ENCODE measurements at regions not wholly inside any gene's neighbourhood (a gene's known extent, or its start where the extent isn't known, plus 50 kb on each side); places are given as distances from the start of the nearest gene placed in this dataset.

- TF ChIP-seq CTCF (conservative IDR thresholded peaks at IDR 0.05 in 1 of 2, IDR thresholded peaks at IDR 0.05 in 1 of 2; ENCODE audit: low read depth in 1 of 2, low read length in 2 of 2) (no peak), EZH2 (IDR thresholded peaks at IDR 0.05; ENCODE audit: low read length, missing control alignments) (no peak)
Measured at GRCh38 chr1:53390261-53390660, 62.4 kb upstream of the LRP8 start.

Measured in fibroblast of lung (primary cell).